Upper lobe of left lung (tissue), 4 donors: ENCODE measurements at regions not wholly inside any gene's neighbourhood (a gene's known extent, or its start where the extent isn't known, plus 50 kb on each side); places are given as distances from the start of the nearest gene placed in this dataset.

Source experiments
- CTCF ChIP-seq, 6 experiments: fragments of 450-650 bp in 4 of 6; fragments of 200-600 bp in 2 of 6; sonication (generic) in 2 of 6; IDR thresholded peaks; one replicate each; pipeline ENCODE4 v1.5.1; 2016 to 2019; ENCODE audit warnings: antibody characterized with exemption in 6 of 6
- EP300 ChIP-seq, 4 donors: sonication (generic); formaldehyde crosslinking; IDR thresholded peaks; one replicate each; pipeline ENCODE4 v1.5.1; 2017; ENCODE audit warnings: antibody characterized with exemption in 4 of 4, control low read depth in 2 of 4

GRCh38 chr6:104170401-104170800 is 689.3 kb downstream of the HACE1 start:
- no peak for TF ChIP-seq CTCF (IDR thresholded peaks at IDR 0.05)
- no peak for TF ChIP-seq EP300 (IDR thresholded peaks at IDR 0.05)
